Esophagus squamous epithelium (tissue), 4 donors: ENCODE measurements at regions not wholly inside any gene's neighbourhood (a gene's known extent, or its start where the extent isn't known, plus 50 kb on each side); places are given as distances from the start of the nearest gene placed in this dataset.

Experiments used
- CTCF ChIP-seq, 6 experiments: fragments of 450-650 bp in 4 of 6; fragments of 200-600 bp in 2 of 6; sonication (generic) in 2 of 6; IDR thresholded peaks; one replicate each; pipeline ENCODE4 v1.5.1; 2016 to 2019; ENCODE audit warnings: antibody characterized with exemption in 6 of 6, mild to moderate bottlenecking in 4 of 6, moderate library complexity in 4 of 6
- POLR2A ChIP-seq, 4 donors: fragments of 450-650 bp; IDR thresholded peaks; one replicate each; pipeline ENCODE4 v1.6.1; 2017; ENCODE audit warnings: antibody characterized with exemption in 4 of 4, mild to moderate bottlenecking in 4 of 4, moderate library complexity in 3 of 4

- TF ChIP-seq CTCF (IDR thresholded peaks at IDR 0.05), result no peak
- no peak for TF ChIP-seq POLR2A (IDR thresholded peaks at IDR 0.05)
Measured at GRCh38 chrX:148268673-148269072, 231.7 kb upstream of the AFF2 start.
